Stimulated activated CD8-positive, alpha-beta memory T cell treated with anti-CD3 and anti-CD28 coated beads, Interleukin-12 subunit alpha, Interleukin-12 subunit beta, amount 100 ng/mL, for 24 hours (primary cell): ENCODE measurements at regions not wholly inside any gene's neighbourhood (a gene's known extent, or its start where the extent isn't known, plus 50 kb on each side); places are given as distances from the start of the nearest gene placed in this dataset.
"Not testable (repeated sequence)": the region's sequence is repeated elsewhere in the genome, so short reads cannot be mapped to it uniquely, and the experiment has no call there.

Experiments
- DNase-seq: peaks from one replicate; pipeline ENCODE4 v3.0.0-alpha.2; 2020; ENCODE audit errors: extremely low read depth

DNA sequence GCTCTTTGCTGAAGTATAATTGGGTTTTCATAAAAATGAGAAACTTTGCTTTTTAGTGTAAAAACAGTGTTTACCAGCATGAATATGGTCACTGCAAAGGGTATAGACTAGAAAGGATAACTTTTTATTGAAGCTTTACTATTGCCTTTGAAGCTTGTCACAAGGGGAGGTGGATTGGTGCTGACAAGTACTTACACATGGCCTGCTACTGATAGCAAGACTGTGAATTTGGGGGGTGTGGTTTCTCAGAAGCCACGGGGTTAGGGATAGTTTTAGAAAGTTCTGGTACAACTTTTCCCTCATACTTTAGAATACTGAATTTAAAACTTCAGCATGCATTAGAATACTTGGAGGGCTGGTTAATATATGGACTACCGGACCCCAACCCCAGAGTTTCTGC, 294.1 kb downstream of the SOCS6 start:
- no peak for DNase-seq

DNA sequence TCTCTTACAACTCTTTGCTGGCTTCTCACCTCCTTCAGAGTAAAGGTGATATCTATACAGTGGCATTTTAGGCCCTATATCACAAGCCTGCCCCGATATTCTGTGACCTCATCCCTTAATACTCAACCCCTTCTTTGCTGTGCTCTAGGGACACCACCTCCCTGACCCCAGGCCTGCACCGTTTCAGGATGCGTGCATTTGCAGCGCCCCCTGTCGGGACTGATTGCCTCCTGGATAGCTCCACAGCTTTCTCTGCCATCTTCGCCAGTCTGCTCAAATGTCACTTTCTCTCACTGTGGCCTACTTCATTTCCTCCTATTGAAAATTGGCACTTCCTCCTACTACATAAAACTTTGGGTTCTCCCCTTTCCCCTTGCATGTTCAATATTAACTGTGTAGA, 289.6 kb downstream of the SOCS6 start:
- DNase-seq, result no peak

- DNase-seq, result no peak
These were observed 288.2 kb downstream of the SOCS6 start for GRCh38 chr18:70577023-70577420.

GRCh38 chr18:70576276-70577022, 287.6 kb downstream of the SOCS6 start:
- no peak for DNase-seq

DNA sequence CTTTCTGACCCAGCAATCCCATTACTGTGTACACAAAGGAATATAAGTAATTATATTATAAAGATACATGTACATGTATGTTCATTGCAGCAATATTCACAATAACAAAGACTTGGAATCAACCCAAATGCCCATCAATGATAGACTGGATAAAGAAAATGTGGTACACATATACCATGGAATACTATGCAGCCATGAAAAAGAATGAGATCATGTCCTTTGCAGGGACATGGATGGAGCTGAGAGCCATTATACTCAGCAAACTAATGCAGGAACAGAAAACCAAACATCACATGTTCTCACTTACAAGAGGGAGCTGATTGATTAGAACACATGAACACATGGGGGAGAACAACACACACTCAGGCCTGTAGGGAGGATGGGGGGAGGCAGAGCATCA, 286.1 kb downstream of the SOCS6 start:
- DNase-seq, result not testable (repeated sequence)

DNA sequence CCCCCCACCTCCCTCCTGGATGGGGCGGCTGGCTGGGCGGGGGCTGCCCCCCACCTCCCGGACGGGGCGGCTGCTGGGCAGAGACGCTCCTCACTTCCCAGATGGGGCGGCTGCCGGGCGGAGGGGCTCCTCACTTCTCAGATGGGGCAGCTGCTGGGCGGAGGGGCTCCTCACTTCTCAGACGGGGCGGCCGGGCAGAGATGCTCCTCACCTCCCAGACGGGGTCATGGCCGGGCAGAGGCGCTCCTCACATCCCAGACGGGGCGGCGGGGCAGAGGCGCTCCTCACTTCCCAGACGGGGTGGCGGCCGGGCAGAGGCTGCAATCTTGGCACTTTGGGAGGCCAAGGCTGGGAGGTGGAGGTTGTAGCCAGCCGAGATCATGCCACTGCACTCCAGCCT, 280.8 kb downstream of the SOCS6 start:
- not testable (repeated sequence) for DNase-seq

- DNase-seq, result no peak
These were observed 270.6 kb downstream of the SOCS6 start for GRCh38 chr18:70559446-70559845.

DNA sequence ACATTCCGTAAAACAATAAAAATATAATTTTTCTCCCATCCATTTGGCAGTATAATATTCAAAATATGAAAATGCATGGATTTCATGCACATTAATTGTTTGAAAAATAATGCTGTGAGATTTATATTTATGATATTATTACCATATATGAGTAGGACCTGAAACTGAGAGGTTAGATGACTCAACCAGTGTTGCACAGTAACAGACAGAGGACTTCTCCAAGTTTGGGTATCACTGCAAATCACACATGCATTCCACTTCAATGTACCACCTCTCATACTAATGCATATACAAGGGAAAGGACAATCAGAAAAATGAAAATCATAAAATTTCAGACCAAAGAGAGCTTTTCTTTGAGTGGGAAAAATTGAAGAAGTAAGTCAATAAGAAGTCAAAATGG, 269.5 kb downstream of the SOCS6 start:
- no peak for DNase-seq

DNA sequence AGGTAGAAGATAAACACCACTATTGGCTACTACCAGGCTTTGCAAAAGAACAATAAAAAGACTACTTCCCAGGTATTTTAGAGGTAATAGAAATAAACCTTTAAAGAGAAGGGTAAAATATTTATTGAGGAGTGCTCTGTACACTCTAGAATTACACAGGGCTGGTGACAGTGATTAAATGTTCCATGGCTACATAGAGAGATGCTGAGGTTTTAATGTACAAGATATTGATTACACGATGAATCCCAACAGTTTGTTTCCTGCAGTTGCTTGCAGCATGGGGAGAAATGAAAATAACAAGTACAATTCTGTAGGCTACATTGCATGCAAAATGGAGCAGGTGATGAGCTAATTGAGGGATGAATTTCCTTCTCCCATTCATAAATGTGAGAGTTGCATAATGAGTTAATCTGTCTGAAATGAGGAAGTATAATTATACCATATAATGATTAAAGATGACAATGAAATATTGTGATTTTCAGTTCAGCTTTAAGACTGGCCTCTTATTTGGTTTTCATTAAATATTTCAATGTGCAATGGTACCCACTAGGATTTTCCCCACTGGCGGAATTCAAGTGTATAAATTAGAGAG, 266.1 kb downstream of the SOCS6 start:
- no peak for DNase-seq

DNA sequence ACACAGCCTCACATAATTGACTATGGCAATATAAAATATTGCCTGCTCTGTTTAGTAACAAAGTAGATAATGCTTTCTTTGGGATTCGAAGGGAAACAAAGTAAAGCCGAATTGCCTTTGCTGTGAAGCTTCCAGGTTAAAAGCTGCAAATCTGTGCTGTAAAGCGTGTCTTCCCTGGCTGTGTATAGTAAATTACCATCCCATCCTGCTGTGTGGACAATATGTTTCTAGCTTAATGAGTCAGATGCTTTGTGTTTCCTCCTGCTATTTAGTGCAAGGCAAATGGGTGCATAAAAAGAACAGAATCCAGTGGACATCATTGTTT, 265.1 kb downstream of the SOCS6 start:
- DNase-seq, result no peak

DNA sequence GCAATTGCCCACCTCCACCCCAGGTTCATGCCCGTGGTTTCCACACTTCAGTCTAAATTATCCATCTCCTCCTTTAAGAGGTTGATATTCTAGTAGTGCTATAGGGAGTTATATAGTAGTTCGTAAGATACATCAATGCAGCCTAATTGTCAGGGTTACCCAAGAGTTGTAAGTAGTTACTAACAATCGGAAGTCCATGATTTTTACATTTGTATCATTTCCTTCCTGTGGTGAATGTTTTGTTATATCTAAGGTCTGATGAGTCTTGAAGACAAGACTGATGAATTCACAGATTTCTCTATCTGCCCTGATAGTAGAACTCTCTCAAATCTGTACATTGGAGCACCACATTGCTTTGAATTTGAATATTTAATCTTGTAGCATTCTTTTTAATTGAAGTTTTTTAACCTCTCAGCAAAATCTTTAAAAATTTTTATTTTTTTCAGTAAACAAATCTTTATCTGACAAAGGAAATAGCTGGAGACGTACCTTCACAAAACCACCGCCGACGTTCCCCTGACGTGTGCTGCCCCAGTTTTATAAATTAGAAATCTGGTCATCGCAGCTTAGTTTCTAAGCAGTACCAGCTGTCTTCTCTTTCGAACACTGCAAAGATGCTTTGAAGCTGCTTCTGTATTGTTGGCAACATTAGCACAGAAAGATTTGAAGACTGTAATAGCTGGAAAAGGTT, 264.5 kb downstream of the SOCS6 start:
- no peak for DNase-seq

GRCh38 chr18:70536370-70537062, 247.7 kb downstream of the SOCS6 start:
- no peak for DNase-seq

DNA sequence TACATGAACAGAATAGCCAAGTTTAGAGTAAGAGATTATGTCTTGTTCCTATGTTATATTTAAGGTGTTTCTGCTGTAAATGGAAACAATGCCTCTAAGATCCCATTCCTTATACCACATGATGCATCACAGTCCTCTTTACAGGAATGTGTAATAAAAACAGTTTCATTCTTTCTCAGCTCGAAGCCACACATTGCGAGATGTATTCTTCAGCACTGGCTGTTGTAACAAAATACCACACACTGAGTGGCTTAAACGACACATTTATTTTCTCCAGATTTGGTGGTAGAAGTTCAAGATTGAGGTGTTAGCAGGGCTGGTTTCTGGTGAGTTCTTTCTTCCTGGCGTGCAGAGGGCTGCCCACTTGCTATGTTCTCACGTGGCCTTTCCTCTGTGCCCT, 246.2 kb downstream of the SOCS6 start:
- DNase-seq, result no peak

GRCh38 chr18:70525322-70525721, 236.5 kb downstream of the SOCS6 start:
- not testable (repeated sequence) for DNase-seq

DNA sequence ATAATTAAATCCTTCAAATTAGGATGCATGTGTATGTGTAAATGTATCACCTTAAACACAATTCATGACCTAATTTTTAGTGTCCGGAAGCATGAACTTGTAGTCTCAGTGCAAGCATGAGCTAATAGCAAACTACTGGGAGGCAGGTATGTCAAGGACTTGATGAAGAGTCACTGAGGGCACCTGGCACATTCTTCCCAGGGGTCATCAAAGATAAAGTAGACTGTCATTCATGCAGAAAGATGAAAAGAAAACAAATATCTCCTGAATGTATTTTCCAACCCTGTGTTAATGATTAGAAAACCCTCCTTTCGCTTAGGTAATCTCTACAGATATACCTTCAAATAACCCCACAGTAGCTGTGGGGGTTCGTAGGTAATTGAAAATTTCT, 234.9 kb downstream of the SOCS6 start:
- DNase-seq, result no peak

- DNase-seq, result no peak
These were observed 234.4 kb downstream of the SOCS6 start for GRCh38 chr18:70523035-70523791.

GRCh38 chr18:70522183-70522680, 233.4 kb downstream of the SOCS6 start:
- no peak for DNase-seq

GRCh38 chr18:70520867-70521266, 232.0 kb downstream of the SOCS6 start:
- DNase-seq, result no peak

DNA sequence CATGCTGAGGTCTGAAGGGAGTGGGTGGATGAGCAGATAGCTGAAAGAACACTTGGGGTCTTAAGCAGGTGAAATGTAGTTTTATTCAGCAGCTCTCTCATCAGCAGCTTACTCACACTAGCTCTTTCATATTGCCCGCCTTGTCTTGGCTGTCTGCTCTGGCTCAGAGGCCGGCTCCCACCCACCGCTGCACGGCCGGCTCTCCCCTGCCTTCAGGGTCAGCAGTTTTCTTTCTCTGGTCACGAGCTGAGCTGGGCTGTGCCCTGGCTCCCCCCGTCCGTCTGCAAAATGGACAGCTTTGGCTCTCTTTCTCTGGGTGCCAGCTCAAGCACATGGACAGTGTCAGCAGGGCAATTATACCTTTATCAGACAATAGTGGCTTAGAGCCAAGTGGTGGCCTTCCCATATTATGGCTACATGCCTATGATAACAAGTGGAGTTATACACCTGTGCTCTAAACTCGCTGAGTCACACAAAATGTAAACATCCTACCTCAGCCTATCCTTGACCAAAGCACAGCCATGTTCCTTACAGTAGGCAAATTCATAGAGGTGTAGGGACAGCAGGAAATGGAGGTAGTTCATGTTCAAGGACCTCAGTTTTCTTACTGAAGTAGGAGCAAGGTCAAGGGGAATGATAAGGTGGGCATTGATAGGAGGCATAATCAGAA, 224.8 kb downstream of the SOCS6 start:
- DNase-seq, result no peak

DNA sequence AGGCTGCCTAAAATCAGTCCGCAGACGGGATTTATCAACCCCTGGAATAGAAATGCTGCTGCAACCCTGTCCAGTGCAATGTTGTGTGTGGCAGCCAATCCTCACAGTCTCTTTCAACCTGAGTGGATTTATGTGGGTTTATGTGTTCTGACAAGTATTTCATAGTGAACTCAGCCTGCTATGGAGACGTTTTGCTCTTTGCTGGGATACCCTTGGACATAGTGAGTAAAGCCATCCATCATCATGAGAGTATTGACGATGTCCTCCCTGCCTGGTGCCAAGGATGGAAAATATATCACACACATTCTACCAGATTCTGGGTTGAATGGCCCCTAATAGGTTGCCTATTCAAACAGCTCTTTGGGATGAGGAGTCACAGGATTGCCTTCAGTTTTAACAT, 219.1 kb downstream of the SOCS6 start:
- no peak for DNase-seq

DNA sequence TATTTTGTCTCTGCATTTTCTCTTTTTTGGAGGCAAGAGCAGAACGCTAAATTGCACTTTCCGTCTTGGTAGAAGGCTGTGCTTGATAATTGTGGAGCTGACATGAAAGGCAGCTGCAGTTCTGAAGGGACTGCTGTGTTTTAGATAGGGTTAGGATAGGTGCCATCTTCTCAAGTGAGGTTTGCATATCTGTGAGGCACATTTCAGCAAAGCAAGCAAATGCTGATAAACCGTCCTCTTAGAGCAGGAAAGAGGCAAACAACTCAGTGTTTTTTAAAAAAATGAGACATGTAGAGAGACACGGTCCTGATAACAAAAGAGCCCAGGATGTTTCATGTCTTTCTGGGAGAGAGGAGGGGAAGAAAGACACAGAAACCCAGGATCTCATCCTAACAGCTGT, 217.7 kb downstream of the SOCS6 start:
- DNase-seq, result no peak
